ENCODE measurements at regions not wholly inside any gene's neighbourhood (a gene's known extent, or its start where the extent isn't known, plus 50 kb on each side); places are given as distances from the start of the nearest gene placed in this dataset.
"Not testable (repeated sequence)": the region's sequence is repeated elsewhere in the genome, so short reads cannot be mapped to it uniquely, and the experiment has no call there.

GRCh38 chr10:45249978-45250693 lies 65.3 kb downstream of the OR13A1 start:
- peak in 4 of 58 donors; percentile 5 to 66 (median 12) for DNase-seq

- DNase-seq, result not testable (repeated sequence)
Observed at GRCh38 chr10:45250694-45251075, 64.7 kb downstream of the OR13A1 start.
